Stimulated activated CD8-positive, alpha-beta memory T cell treated with anti-CD3 and anti-CD28 coated beads, Interleukin-15, amount 100 ng/mL, for 24 hours (primary cell): ENCODE measurements at regions not wholly inside any gene's neighbourhood (a gene's known extent, or its start where the extent isn't known, plus 50 kb on each side); places are given as distances from the start of the nearest gene placed in this dataset.

Experiments
- DNase-seq: peaks from one replicate; pipeline ENCODE4 v3.0.0-alpha.2; 2020; ENCODE audit warnings: low read depth

- DNase-seq: no peak
Measured at GRCh38 chr2:5067816-5068215, 624.4 kb upstream of the SOX11 start.

- no peak for DNase-seq
Measured at GRCh38 chr2:5070257-5070656, 621.9 kb upstream of the SOX11 start.

GRCh38 chr2:5074733-5075132 is 617.5 kb upstream of the SOX11 start:
- DNase-seq: no peak

GRCh38 chr2:5076599-5076998 is 615.6 kb upstream of the SOX11 start:
- no peak for DNase-seq

- no peak for DNase-seq
Measured at GRCh38 chr2:5077479-5078089, 614.6 kb upstream of the SOX11 start.

GRCh38 chr2:5083402-5083801 is 608.8 kb upstream of the SOX11 start:
- DNase-seq: no peak

- no peak for DNase-seq
Measured at GRCh38 chr2:5089409-5089808, 602.8 kb upstream of the SOX11 start.

- DNase-seq: no peak
Measured at GRCh38 chr2:5093056-5093455, 599.1 kb upstream of the SOX11 start.

GRCh38 chr2:5093518-5093917 is 598.7 kb upstream of the SOX11 start:
- no peak for DNase-seq

GRCh38 chr2:5094192-5094591 is 598.0 kb upstream of the SOX11 start:
- no peak for DNase-seq

GRCh38 chr2:5098286-5098685 is 593.9 kb upstream of the SOX11 start:
- no peak for DNase-seq

- DNase-seq: no peak
Measured at GRCh38 chr2:5102823-5103222, 589.4 kb upstream of the SOX11 start.

- no peak for DNase-seq
Measured at GRCh38 chr2:5111581-5111980, 580.6 kb upstream of the SOX11 start.

- DNase-seq: no peak
Measured at GRCh38 chr2:5119046-5119445, 573.1 kb upstream of the SOX11 start.

GRCh38 chr2:5121121-5121520 is 571.1 kb upstream of the SOX11 start:
- DNase-seq: no peak

- DNase-seq: no peak
Measured at GRCh38 chr2:5121642-5122041, 570.5 kb upstream of the SOX11 start.

GRCh38 chr2:5123582-5124196 is 568.5 kb upstream of the SOX11 start:
- DNase-seq: no peak

GRCh38 chr2:5125017-5125730 is 567.0 kb upstream of the SOX11 start:
- no peak for DNase-seq

GRCh38 chr2:5132281-5132680 is 559.9 kb upstream of the SOX11 start:
- no peak for DNase-seq

- DNase-seq: no peak
Measured at GRCh38 chr2:5140347-5140746, 551.8 kb upstream of the SOX11 start.

GRCh38 chr2:5144159-5144558 is 548.0 kb upstream of the SOX11 start:
- DNase-seq: no peak

- no peak for DNase-seq
Measured at GRCh38 chr2:5145053-5145452, 547.1 kb upstream of the SOX11 start.

- no peak for DNase-seq
Measured at GRCh38 chr2:5145801-5146200, 546.4 kb upstream of the SOX11 start.
